GM13977 (cell line): ENCODE measurements at regions not wholly inside any gene's neighbourhood (a gene's known extent, or its start where the extent isn't known, plus 50 kb on each side); places are given as distances from the start of the nearest gene placed in this dataset.

Experiments used
- DNase-seq: peaks from one replicate; pipeline ENCODE4 v3.0.0; 2012; ENCODE audit warnings: low spot score
- CTCF ChIP-seq: IDR thresholded peaks from 2 replicates; pipeline ENCODE4 v1.5.1; 2012; ENCODE audit warnings: mild to moderate bottlenecking, control low read depth; ENCODE audit not compliant: insufficient read depth; ENCODE audit errors: extremely low read depth, missing control alignments
- in situ Hi-C: fragments of 300-500 bp; cut with MboI; formaldehyde crosslinking; loops from one replicate; pipeline ENCODE4 v1.12.0; 2022; ENCODE audit warnings: low sequenced_read_pairs, low pct_unique_long_range_greater_than_20kb, mixed read lengths, inconsistent platforms; ENCODE audit not compliant: unreplicated experiment

GRCh38 chr6:95518630-95519227, 58.6 kb upstream of the MANEA start:
- DNase-seq, result no peak
- TF ChIP-seq CTCF, result no peak
- in situ Hi-C loops, result no loop called here

- DNase-seq, result no peak
- TF ChIP-seq CTCF, result no peak
- in situ Hi-C loops, result no loop called here
Measured at GRCh38 chr6:95519228-95520037, 57.9 kb upstream of the MANEA start.

- no peak for DNase-seq
- no peak for TF ChIP-seq CTCF
- in situ Hi-C loops, result no loop called here
Measured at GRCh38 chr6:95521181-95521580, 56.2 kb upstream of the MANEA start.
